IMR-90 (cell line): ENCODE measurements at regions not wholly inside any gene's neighbourhood (a gene's known extent, or its start where the extent isn't known, plus 50 kb on each side); places are given as distances from the start of the nearest gene placed in this dataset.

ENCODE experiments used
- ATAC-seq: fragments of 200-7000 bp; cut with Tn5 transposase; 2 replicates; pipeline ENCODE4 v1.9.1; 2020; ENCODE audit warnings: low read depth, mild to moderate bottlenecking, moderate library complexity
- BruUV-seq: library from RNA; stranded (reverse); fragments of 400-500 nt; replicated peaks from 2 replicates; lab custom pipeline; 2021; lab: Mats Ljungman, UMichigan
- CTCF ChIA-PET: fragments of 300-600 bp; formaldehyde crosslinking; extraction: SDS; loops from one replicate; lab custom pipeline; 2021; ENCODE audit warnings: antibody characterized with exemption; lab: Yijun Ruan, JAX
- POLR2A ChIA-PET: fragments of 300-600 bp; sonication (Branson Sonifier 250); formaldehyde crosslinking; loops from one replicate; lab custom pipeline; 2022; ENCODE audit warnings: antibody characterized with exemption; ENCODE audit not compliant: unreplicated experiment; lab: Charles Lee
- DNase-seq: peaks from one replicate; pipeline ENCODE4 v3.0.0; 2013
- H2AFZ ChIP-seq: replicated peaks from 2 replicates; pipeline ENCODE3; 2013; ENCODE audit warnings: low read length, mild to moderate bottlenecking; ENCODE audit not compliant: poor library complexity
- H2AK5ac ChIP-seq: 2 replicates; pipeline ENCODE4 v1.6.1; 2013; ENCODE audit warnings: low read depth, low read length, inconsistent platforms
- H2AK9ac ChIP-seq: replicated peaks from 2 replicates; pipeline ENCODE3; 2013; ENCODE audit warnings: mild to moderate bottlenecking, low read depth, low read length, moderate library complexity; ENCODE audit not compliant: poor library complexity
- H2BK120ac ChIP-seq: 2 replicates; pipeline ENCODE4 v1.6.1; 2013; ENCODE audit warnings: low read depth, low read length, inconsistent platforms
- H2BK15ac ChIP-seq: 3 replicates; pipeline ENCODE4 v1.6.1; 2013; ENCODE audit warnings: low read depth, low read length, inconsistent platforms
- H2BK20ac ChIP-seq: 2 replicates; pipeline ENCODE4 v1.6.1; 2013; ENCODE audit warnings: low read depth, mild to moderate bottlenecking, inconsistent platforms, low read length, moderate library complexity
- H2BK5ac ChIP-seq: 2 replicates; pipeline ENCODE4 v1.6.1; 2013; ENCODE audit warnings: mild to moderate bottlenecking, low read depth, low read length, inconsistent platforms; ENCODE audit not compliant: poor library complexity, severe bottlenecking
- H3K14ac ChIP-seq: replicated peaks from 2 replicates; pipeline ENCODE4 v1.6.1; 2013; ENCODE audit warnings: low read depth, low read length, inconsistent platforms
- H3K18ac ChIP-seq: 2 replicates; pipeline ENCODE4 v1.6.1; 2013; ENCODE audit warnings: low read depth, low read length, control low read depth
- H3K23ac ChIP-seq: 2 replicates; pipeline ENCODE4 v1.6.1; 2013; ENCODE audit warnings: low read depth, low read length, inconsistent platforms
- H3K27ac ChIP-seq: 2 replicates; pipeline ENCODE4 v1.5.1; 2013; ENCODE audit warnings: mild to moderate bottlenecking, control low read depth, low read length; ENCODE audit not compliant: insufficient read depth
- H3K27me3 ChIP-seq: 2 replicates; pipeline ENCODE4 v1.6.1; 2013; ENCODE audit warnings: low read length; ENCODE audit not compliant: control insufficient read depth, insufficient read depth
- H3K36me3 ChIP-seq: 2 replicates; pipeline ENCODE4 v1.6.1; 2013; ENCODE audit warnings: low read length, mixed read lengths; ENCODE audit not compliant: control insufficient read depth, insufficient read depth
- H3K4ac ChIP-seq: 2 replicates; pipeline ENCODE4 v1.6.1; 2013; ENCODE audit warnings: low read depth, low read length, inconsistent platforms
- H3K4me1 ChIP-seq: 2 replicates; pipeline ENCODE4 v1.6.1; 2013; ENCODE audit warnings: low read length, mixed read lengths; ENCODE audit not compliant: control insufficient read depth, insufficient read depth
- H3K4me2 ChIP-seq: 2 replicates; pipeline ENCODE4 v1.6.1; 2013; ENCODE audit warnings: low read depth, mild to moderate bottlenecking, control low read depth, low read length, moderate library complexity
- H3K4me3 ChIP-seq: 2 replicates; pipeline ENCODE4 v1.5.1; 2013; ENCODE audit warnings: low read depth, mild to moderate bottlenecking, control low read depth, low read length, moderate library complexity; ENCODE audit not compliant: insufficient read depth
- H3K56ac ChIP-seq: 2 replicates; pipeline ENCODE4 v1.6.1; 2013; ENCODE audit warnings: low read length, inconsistent platforms; ENCODE audit not compliant: insufficient read depth; ENCODE audit errors: extremely low read depth
- H3K79me1 ChIP-seq, 2 experiments: 2 replicates each; pipeline ENCODE4 v1.6.1; 2013; ENCODE audit warnings: low read length in 2 of 2, inconsistent platforms in 1 of 2, low read depth in 1 of 2
- H3K9ac ChIP-seq: 2 replicates; pipeline ENCODE4 v1.6.1; 2013; ENCODE audit warnings: low read depth, low read length, control low read depth
- H3K9me1 ChIP-seq: 2 replicates; pipeline ENCODE4 v1.6.1; 2013; ENCODE audit warnings: low read length, inconsistent platforms; ENCODE audit not compliant: insufficient read depth
- H3K9me3 ChIP-seq: 2 replicates; pipeline ENCODE4 v1.6.1; 2013; ENCODE audit warnings: low read length; ENCODE audit not compliant: control insufficient read depth, insufficient read depth
- H4K20me1 ChIP-seq: 2 replicates; pipeline ENCODE4 v1.6.1; 2013; ENCODE audit warnings: low read length, inconsistent platforms; ENCODE audit not compliant: insufficient read depth
- H4K5ac ChIP-seq: 2 replicates; pipeline ENCODE4 v1.6.1; 2013; ENCODE audit warnings: mild to moderate bottlenecking, low read depth, low read length, control low read depth
- H4K8ac ChIP-seq, 2 experiments: 2 replicates each; pipeline ENCODE4 v1.6.1; 2013; ENCODE audit warnings: low read depth in 2 of 2, low read length in 2 of 2, control low read depth in 1 of 2, inconsistent platforms in 1 of 2
- H4K91ac ChIP-seq: 2 replicates; pipeline ENCODE4 v1.6.1; 2013; ENCODE audit warnings: low read depth, low read length, inconsistent platforms; ENCODE audit not compliant: insufficient read depth
- CEBPB ChIP-seq: IDR thresholded peaks from 2 replicates; pipeline ENCODE4 v1.6.1; 2012; ENCODE audit warnings: low read depth, low read length, improper control_type of control experiment
- CHD1 ChIP-seq: IDR thresholded peaks from 2 replicates; pipeline ENCODE4 v1.6.1; 2012; ENCODE audit warnings: low read depth, low read length, improper control_type of control experiment
- MAFK ChIP-seq: IDR thresholded peaks from 2 replicates; pipeline ENCODE4 v1.6.1; 2012; ENCODE audit warnings: low read depth, low read length, improper control_type of control experiment
- MAZ ChIP-seq: IDR thresholded peaks from 2 replicates; pipeline ENCODE4 v1.6.1; 2012; ENCODE audit warnings: low read depth, mild to moderate bottlenecking, low read length, improper control_type of control experiment, moderate library complexity, borderline replicate concordance
- RCOR1 ChIP-seq: IDR thresholded peaks from 2 replicates; pipeline ENCODE4 v1.6.1; 2012; ENCODE audit warnings: mild to moderate bottlenecking, low read length, improper control_type of control experiment; ENCODE audit not compliant: insufficient replicate concordance
- RFX5 ChIP-seq: IDR thresholded peaks from 2 replicates; pipeline ENCODE4 v1.8.0; 2012; ENCODE audit warnings: low read depth, mild to moderate bottlenecking, low read length, moderate library complexity
- WGBS, 2 experiments: methylation state at CpG; one replicate each; pipeline versions ENCODE4 v1.1.5 to v1.1.7; 2013; ENCODE audit warnings: missing lambda C conversion rate in 2 of 2; ENCODE audit not compliant: insufficient read length in 1 of 2; ENCODE audit errors: extremely low coverage in 2 of 2; 5-methylcytosine and 5-hydroxymethylcytosine counted together
- dilution Hi-C: fragments of 300-500 bp; cut with HindIII; formaldehyde crosslinking; loops from one replicate; pipeline ENCODE4 v1.14.3; 2018; ENCODE audit warnings: low sequenced_read_pairs; ENCODE audit not compliant: unreplicated experiment
- in situ Hi-C: fragments of 300-500 bp; cut with MboI; formaldehyde crosslinking; loops from 3 replicates; pipeline ENCODE4 v1.14.3; 2019; ENCODE audit warnings: low sequenced_read_pairs, inconsistent platforms, mixed read lengths
- intact Hi-C: fragments of 100-400 bp; cut with micrococcal nuclease; formaldehyde crosslinking; loops from 2 replicates; pipeline ENCODE4 v1.10.0; 2022

DNA sequence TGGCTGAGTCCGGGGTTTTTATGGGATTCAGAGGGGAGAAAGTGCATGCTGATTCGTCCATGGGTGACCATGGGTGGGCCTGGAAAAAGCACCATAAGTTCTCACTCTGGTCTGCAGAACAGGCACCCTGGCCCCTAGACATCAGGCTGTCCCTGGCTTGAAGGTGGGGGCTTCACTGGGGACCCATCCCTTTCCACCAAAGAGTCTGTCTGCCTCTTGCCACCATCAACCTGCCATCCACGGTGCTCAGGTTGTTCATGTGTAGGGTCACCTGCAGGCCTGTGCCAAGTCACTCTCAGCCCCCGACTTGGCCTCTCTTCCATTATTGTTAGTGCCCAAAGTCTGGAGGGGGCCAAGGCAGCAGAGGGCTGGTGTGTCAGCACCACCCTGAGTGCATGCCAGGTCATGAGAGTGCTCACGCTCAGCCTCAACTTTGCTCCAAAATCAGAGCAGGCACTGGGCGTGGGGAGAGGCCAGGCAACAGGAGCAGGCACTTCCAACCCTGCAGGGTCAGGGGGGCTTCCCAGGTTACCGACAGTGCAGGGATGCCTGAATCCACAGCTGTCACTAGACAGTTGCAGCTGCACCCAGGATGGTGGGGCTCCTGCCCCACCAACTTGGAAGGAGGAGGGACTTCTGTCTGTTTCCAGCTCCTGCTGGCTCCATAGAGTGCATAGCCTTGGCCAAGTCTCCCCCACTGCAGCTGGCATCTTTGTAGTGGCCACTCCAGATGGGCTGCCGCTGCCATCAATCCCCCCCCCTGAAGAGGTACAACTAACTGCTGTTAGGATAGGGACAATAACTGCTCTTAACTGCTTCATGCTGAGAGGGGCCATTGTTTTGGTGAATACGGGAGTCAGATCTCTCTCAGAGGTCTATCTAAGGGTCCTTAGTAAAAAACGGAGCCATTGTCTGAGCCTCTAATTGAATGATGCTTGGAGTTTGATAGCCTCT is 209.3 kb downstream of the AKAIN1 start:
- no peak overlapping the region for H3K9ac ChIP-seq
- no peak overlapping the region for H2BK5ac ChIP-seq
- no peak overlapping the region for H3K56ac ChIP-seq
- H2BK120ac ChIP-seq: no peak overlapping the region
- no peak overlapping the region for H3K4me2 ChIP-seq
- H2AFZ ChIP-seq: no peak overlapping the region
- dilution Hi-C loops: no loop called here
- H3K4me1 ChIP-seq: no peaks in the 10 kb centered on the region
- H3K79me1 ChIP-seq: no peaks in the 10 kb centered on the region
- ATAC-seq: no peak
- CTCF ChIA-PET: no interaction called here
- no peaks in the 10 kb centered on the region for H3K36me3 ChIP-seq
- intact Hi-C loops: no loop called here
- no TSS peak for BruUV-seq
- H4K8ac ChIP-seq: no peak overlapping the region
- no peaks in the 10 kb centered on the region for H3K27me3 ChIP-seq
- H2AK5ac ChIP-seq: no peak overlapping the region
- H2BK15ac ChIP-seq: no peak overlapping the region
- no peak overlapping the region for H2BK20ac ChIP-seq
- H4K5ac ChIP-seq: no peak overlapping the region
- H3K14ac ChIP-seq: no peak overlapping the region
- TF ChIP-seq MAZ (no peak), RFX5 (no peak), CEBPB (no peak), CHD1 (no peak), MAFK (no peak), RCOR1 (no peak)
- POLR2A ChIA-PET: no interaction called here
- no peak overlapping the region for H2AK9ac ChIP-seq
- no peak overlapping the region for H3K4ac ChIP-seq
- DNase-seq: no peak
- H4K91ac ChIP-seq: no peak overlapping the region
- no peak overlapping the region for H3K18ac ChIP-seq
- H3K4me3 ChIP-seq: no peak overlapping the region
- peaks cover 27% of the 10 kb centered on the region for H3K9me3 ChIP-seq
- 0% methylated on average over 1 of the region's 10 CpGs; no CpG with 5 or more reads in 1 of the 2 experiments for WGBS, 2 experiments
- in situ Hi-C loops: loop anchor here (25.0 kb wide), 1 partner anchor 100 kb away; no protein-coding TSS in a partner anchor
- H3K9me1 ChIP-seq: no peaks in the 10 kb centered on the region
- no peak overlapping the region for H3K23ac ChIP-seq
- no peak overlapping the region for H3K27ac ChIP-seq
- no peaks in the 10 kb centered on the region for H4K20me1 ChIP-seq
